Smooth muscle cell of the brain vasculature (primary cell): ENCODE measurements at regions not wholly inside any gene's neighbourhood (a gene's known extent, or its start where the extent isn't known, plus 50 kb on each side); places are given as distances from the start of the nearest gene placed in this dataset.

Experiments
- DNase-seq: peaks from one replicate; pipeline ENCODE4 v3.0.0-alpha.2; 2012; ENCODE audit warnings: low read depth, low spot score

- no peak for DNase-seq
Measured at GRCh38 chr6:126091466-126091865, 105.1 kb downstream of the TRMT11 start.

GRCh38 chr6:126093108-126093507, 106.8 kb downstream of the TRMT11 start:
- DNase-seq, result no peak

- DNase-seq, result no peak
Measured at GRCh38 chr6:126094411-126094810, 108.1 kb downstream of the TRMT11 start.

- DNase-seq, result no peak
Measured at GRCh38 chr6:126100386-126100785, 114.0 kb downstream of the TRMT11 start.

- DNase-seq, result no peak
Measured at GRCh38 chr6:126102358-126102757, 116.0 kb downstream of the TRMT11 start.

GRCh38 chr6:126103993-126104392, 117.7 kb downstream of the TRMT11 start:
- DNase-seq, result no peak

GRCh38 chr6:126107475-126108166, 121.3 kb downstream of the TRMT11 start:
- DNase-seq, result no peak

GRCh38 chr6:126110512-126111270, 124.4 kb downstream of the TRMT11 start:
- no peak for DNase-seq

GRCh38 chr6:126111327-126111726, 125.0 kb downstream of the TRMT11 start:
- DNase-seq, result no peak

GRCh38 chr6:126112171-126112632, 125.9 kb downstream of the TRMT11 start:
- no peak for DNase-seq

- no peak for DNase-seq
Measured at GRCh38 chr6:126113261-126113660, 126.9 kb downstream of the TRMT11 start.

GRCh38 chr6:126117251-126117650, 130.9 kb downstream of the TRMT11 start:
- DNase-seq, result no peak

- DNase-seq, result no peak
Measured at GRCh38 chr6:126118058-126118755, 131.9 kb downstream of the TRMT11 start.

GRCh38 chr6:126118936-126119335, 132.6 kb downstream of the TRMT11 start:
- DNase-seq, result no peak

- DNase-seq, result no peak
Measured at GRCh38 chr6:126123226-126123625, 136.9 kb downstream of the TRMT11 start.

GRCh38 chr6:126127659-126128058, 141.3 kb downstream of the TRMT11 start:
- no peak for DNase-seq

GRCh38 chr6:126131246-126131645, 144.9 kb downstream of the TRMT11 start:
- no peak for DNase-seq

GRCh38 chr6:126133984-126134383, 147.6 kb downstream of the TRMT11 start:
- DNase-seq, result no peak

- DNase-seq, result no peak
Measured at GRCh38 chr6:126134491-126134890, 148.2 kb downstream of the TRMT11 start.

GRCh38 chr6:126140015-126140414, 153.7 kb downstream of the TRMT11 start:
- DNase-seq, result no peak

- DNase-seq, result no peak
Measured at GRCh38 chr6:126143761-126144251, 157.5 kb downstream of the TRMT11 start.

GRCh38 chr6:126145351-126145750, 159.0 kb downstream of the TRMT11 start:
- no peak for DNase-seq
